A549 (cell line): ENCODE measurements at regions not wholly inside any gene's neighbourhood (a gene's known extent, or its start where the extent isn't known, plus 50 kb on each side); places are given as distances from the start of the nearest gene placed in this dataset.

Source experiments
- BHLHE40 ChIP-seq: IDR thresholded peaks from 2 replicates; pipeline ENCODE4 v1.6.1; 2012; ENCODE audit warnings: low read depth, low read length, inconsistent platforms
- CTCF ChIP-seq: fragments of >200 bp; sonication (Bioruptor Twin); formaldehyde crosslinking; IDR thresholded peaks from 3 replicates; pipeline ENCODE4 v1.5.1; 2016
- EHF ChIP-seq: fragments of 250-450 bp; sonication (Bioruptor Pico); IDR thresholded peaks from 2 replicates; pipeline ENCODE4 v1.5.0; 2020; ENCODE audit warnings: mild to moderate bottlenecking
- ELK1 ChIP-seq: fragments of 150-350 bp; IDR thresholded peaks from 2 replicates; pipeline ENCODE4 v1.6.1; 2014; ENCODE audit warnings: low read depth, mild to moderate bottlenecking, low read length
- EP300 ChIP-seq, 2 experiments: fragments of >200 bp; sonication (Bioruptor Twin); formaldehyde crosslinking; IDR thresholded peaks; 2 replicates in 1 of 2; 3 replicates in 1 of 2; pipeline ENCODE4 v1.6.1; 2016 to 2017
- GATA3 ChIP-seq: IDR thresholded peaks from 2 replicates; pipeline ENCODE4 v1.6.1; 2012; ENCODE audit warnings: borderline replicate concordance
- JUN ChIP-seq, 2 experiments: fragments of >200 bp; sonication (Bioruptor Twin); formaldehyde crosslinking; IDR thresholded peaks; 2 replicates in 1 of 2; 3 replicates in 1 of 2; pipeline ENCODE4 v1.6.1; 2016 to 2017
- JUNB ChIP-seq: fragments of >200 bp; sonication (Bioruptor Twin); formaldehyde crosslinking; IDR thresholded peaks from 2 replicates; pipeline ENCODE4 v1.6.1; 2016
- KDM5A ChIP-seq: fragments of 200-600 bp; sonication (generic); IDR thresholded peaks from 2 replicates; pipeline ENCODE4 v1.6.1; 2016; ENCODE audit warnings: antibody characterized with exemption, mild to moderate bottlenecking
- MAFK ChIP-seq: fragments of 450-650 bp; IDR thresholded peaks from 2 replicates; pipeline ENCODE4 v1.6.1; 2014; ENCODE audit not compliant: partially characterized antibody
- MAX ChIP-seq: IDR thresholded peaks from 2 replicates; pipeline ENCODE4 v1.6.1; 2012
- POLR2A ChIP-seq: IDR thresholded peaks from 2 replicates; pipeline ENCODE4 v1.6.1; 2012; ENCODE audit warnings: mild to moderate bottlenecking, low read length
- REST ChIP-seq: fragments of 200-600 bp; sonication (generic); IDR thresholded peaks from 2 replicates; pipeline ENCODE4 v1.6.1; 2016; ENCODE audit warnings: antibody characterized with exemption, mild to moderate bottlenecking, moderate library complexity
- RNF2 ChIP-seq: fragments of 200-600 bp; sonication (generic); IDR thresholded peaks from 2 replicates; pipeline ENCODE4 v1.6.1; 2016; ENCODE audit warnings: low read depth, mild to moderate bottlenecking, antibody characterized with exemption, moderate library complexity, borderline replicate concordance

GRCh38 chr10:4669585-4669984 is 156.4 kb upstream of the AKR1E2 start:
- no peak for TF ChIP-seq MAFK
- no peak for TF ChIP-seq REST
- TF ChIP-seq CTCF = no peak
- TF ChIP-seq ELK1 = no peak
- no peak for TF ChIP-seq KDM5A
- no peak for TF ChIP-seq RNF2
- no peak for TF ChIP-seq MAX
- TF ChIP-seq POLR2A = no peak
- TF ChIP-seq BHLHE40 = no peak
- TF ChIP-seq EP300 (IDR thresholded peaks at IDR 0.05) = no peak
- no peak for TF ChIP-seq GATA3
- no peak for TF ChIP-seq JUNB
- TF ChIP-seq EHF = no peak
- TF ChIP-seq JUN (IDR thresholded peaks at IDR 0.05) = no peak
